Coronary artery (tissue), 2 donors: ENCODE measurements at regions not wholly inside any gene's neighbourhood (a gene's known extent, or its start where the extent isn't known, plus 50 kb on each side); places are given as distances from the start of the nearest gene placed in this dataset.

ENCODE experiments used
- DNase-seq: peaks from one replicate; pipeline ENCODE4 v3.0.0-alpha.2; 2017; ENCODE audit warnings: low spot score
- H3K27ac ChIP-seq, 2 donors: fragments of 200-600 bp; sonication (generic); one replicate each; pipeline ENCODE4 v1.5.1; 2016 to 2019
- H3K4me3 ChIP-seq: fragments of 200-600 bp; sonication (generic); 2 replicates; pipeline ENCODE4 v1.5.1; 2016; ENCODE audit warnings: mild to moderate bottlenecking, moderate library complexity
- TF ChIP-seq, protein P1 (sequence below): fragments of 200-600 bp; sonication (generic); IDR thresholded peaks from one replicate; pipeline ENCODE4 v1.5.1; 2019; ENCODE audit warnings: antibody characterized with exemption

DNA sequence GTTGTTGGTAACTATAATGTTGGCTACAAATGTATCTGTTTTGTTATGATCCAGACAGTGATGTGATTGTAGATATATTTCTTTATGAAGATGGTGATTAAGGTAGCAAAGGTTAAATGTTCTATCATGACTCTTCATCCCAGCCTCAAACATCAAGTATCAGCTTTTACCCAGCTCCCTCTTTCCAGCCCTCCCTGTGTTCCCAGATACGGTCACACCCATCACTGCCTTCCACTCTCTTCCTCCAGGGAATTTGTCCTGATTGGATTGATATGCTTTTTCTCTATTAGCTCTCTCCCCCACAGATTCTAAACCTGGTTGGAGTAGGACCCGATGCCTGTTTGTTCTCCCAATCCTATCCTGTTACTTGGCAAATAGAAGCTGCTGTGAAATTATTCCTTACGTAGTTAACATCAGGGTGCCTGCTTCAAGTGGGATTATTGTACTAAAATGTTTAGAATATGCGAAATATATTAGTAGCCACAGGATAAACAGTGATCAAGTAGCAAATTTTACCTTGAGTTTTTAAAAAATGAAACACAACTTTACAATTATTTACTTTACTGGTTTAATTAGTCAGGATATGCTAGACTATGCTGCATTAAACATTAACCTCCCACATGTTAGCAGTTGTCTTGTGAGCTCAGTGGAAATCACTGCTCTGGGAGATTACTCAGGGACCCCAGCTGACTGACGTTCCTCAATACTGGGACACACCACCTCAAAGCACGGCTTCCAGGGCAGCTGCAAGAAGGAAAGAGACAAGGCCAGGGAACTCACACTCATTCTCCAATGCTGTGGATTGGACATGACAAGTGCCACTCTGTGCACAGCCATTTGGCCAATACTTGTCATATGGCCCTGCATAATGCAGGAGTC lies 165.3 kb downstream of the ALX1 start:
- Histone ChIP-seq H3K27ac (no peak overlapping the region), H3K4me3 (no peak overlapping the region)
- no peak for DNase-seq
- TF ChIP-seq, protein P1, sequence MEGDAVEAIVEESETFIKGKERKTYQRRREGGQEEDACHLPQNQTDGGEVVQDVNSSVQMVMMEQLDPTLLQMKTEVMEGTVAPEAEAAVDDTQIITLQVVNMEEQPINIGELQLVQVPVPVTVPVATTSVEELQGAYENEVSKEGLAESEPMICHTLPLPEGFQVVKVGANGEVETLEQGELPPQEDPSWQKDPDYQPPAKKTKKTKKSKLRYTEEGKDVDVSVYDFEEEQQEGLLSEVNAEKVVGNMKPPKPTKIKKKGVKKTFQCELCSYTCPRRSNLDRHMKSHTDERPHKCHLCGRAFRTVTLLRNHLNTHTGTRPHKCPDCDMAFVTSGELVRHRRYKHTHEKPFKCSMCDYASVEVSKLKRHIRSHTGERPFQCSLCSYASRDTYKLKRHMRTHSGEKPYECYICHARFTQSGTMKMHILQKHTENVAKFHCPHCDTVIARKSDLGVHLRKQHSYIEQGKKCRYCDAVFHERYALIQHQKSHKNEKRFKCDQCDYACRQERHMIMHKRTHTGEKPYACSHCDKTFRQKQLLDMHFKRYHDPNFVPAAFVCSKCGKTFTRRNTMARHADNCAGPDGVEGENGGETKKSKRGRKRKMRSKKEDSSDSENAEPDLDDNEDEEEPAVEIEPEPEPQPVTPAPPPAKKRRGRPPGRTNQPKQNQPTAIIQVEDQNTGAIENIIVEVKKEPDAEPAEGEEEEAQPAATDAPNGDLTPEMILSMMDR: no peak

DNA sequence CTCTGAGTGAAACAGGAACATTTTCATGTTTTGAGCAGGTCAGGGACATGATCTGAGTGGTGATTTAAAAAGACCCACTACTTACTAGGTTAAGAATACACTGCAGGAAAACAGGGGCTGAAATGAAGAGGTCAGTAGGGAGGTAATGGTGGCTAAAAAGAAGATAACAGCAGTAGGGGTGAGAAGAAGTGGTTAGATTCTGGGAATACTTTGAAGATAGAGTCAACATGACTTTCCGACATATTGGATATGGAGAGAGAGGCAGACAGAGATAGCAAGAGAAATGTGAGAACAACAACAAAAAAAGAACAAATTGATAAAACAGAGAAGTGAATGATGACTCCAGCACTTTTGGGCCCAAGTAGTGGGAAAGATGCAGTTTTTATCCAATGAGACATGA lies 168.0 kb downstream of the ALX1 start:
- no peak overlapping the region for H3K4me3 ChIP-seq
- TF ChIP-seq, protein P1: no peak
- no peak overlapping the region for H3K27ac ChIP-seq
- DNase-seq: no peak

DNA sequence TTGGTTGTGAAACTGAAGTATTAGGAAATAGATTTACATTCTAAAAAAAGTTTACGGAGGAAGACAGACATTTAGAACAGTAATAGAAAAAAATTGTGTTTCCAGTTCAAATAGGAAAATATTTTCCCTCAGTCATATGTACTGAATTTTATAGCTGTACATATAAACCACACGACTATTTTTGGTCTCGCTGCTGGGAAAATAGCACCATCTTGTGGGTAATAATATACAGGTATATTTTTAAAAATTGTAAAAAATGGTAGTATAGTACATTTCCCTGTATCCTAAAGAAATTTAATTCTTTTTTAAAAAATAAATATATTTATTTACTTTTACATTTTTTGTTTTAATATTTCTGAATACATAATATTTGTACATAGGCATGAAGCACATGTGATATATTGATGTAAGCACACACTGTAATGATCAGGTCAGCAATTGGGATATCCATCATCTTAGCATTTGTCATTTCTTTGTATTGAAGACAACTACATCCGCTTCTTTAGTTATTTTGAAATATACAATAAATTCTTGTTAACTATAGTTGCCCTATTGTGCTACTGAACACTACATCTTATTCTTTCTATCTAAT lies 168.6 kb downstream of the ALX1 start:
- H3K4me3 ChIP-seq: no peak overlapping the region

DNA sequence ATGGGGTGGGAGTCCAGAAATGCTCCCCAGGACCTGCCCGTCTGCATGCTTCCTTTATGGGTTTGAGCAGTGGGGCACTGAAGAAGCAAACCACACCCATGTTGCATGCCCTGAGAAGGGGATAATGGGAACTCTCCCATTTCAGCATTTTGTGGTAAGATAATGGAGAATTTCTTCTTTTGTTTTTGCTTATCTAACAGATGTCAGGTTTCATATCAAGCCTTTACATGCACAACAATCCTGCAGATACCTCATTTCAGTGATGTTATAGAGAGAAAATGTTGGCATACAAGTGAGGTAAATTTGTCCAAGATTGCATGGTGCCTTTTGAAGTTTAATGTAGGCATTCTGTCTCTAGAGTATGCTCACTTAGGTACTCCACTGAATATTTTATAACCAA lies 177.0 kb downstream of the ALX1 start:
- no peak overlapping the region for H3K4me3 ChIP-seq
- H3K27ac ChIP-seq: no peak overlapping the region
- no peak for DNase-seq
- TF ChIP-seq, protein P1: no peak

More for the DNA sequence above, 168.6 kb downstream of the ALX1 start:
- H3K27ac ChIP-seq: no peak overlapping the region
- TF ChIP-seq, protein P1: peak; percentile 25
- no peak for DNase-seq

DNA sequence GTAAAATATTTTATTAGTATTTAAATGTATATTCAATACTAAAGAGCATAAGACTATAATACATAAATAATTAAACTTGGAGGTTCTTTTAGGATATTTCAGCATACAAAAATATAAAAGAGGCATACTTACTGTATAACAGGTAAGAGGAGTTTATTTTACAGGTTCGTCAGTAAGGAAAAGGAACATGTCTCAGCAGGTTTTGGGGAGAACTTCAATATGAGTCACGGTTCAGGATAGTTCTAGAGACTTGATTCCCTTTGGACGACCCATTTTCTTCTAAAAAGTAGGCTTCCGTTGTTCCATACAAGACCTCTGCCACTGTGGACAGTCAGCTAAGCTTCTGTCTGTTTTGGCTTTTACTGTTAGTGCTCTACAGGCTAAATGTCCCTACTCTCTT lies 181.1 kb downstream of the ALX1 start:
- Histone ChIP-seq H3K4me3 (no peak overlapping the region), H3K27ac (no peak overlapping the region)
- TF ChIP-seq, protein P1: no peak
- no peak for DNase-seq

DNA sequence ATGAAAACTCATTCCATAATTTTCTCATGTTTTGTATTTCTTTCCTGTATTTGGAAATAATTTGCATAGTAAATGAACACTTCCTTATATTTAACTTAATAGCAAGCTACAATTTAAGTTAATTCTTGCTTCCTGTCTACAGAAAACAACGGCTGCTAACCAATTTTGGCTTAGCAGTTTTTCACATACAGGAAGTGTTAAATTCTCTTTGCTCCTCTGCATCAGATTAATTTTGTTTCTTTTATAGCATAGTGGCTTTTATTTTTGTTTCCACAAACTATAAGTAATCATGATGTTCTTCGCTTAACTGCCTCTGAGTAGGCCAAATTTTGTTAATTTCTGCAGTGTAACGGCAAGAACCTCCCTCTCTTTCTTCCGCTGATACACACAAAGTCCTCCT lies 182.9 kb downstream of the ALX1 start:
- TF ChIP-seq, protein P1: no peak
- Histone ChIP-seq H3K4me3 (no peak overlapping the region), H3K27ac (no peak overlapping the region)
- no peak for DNase-seq

DNA sequence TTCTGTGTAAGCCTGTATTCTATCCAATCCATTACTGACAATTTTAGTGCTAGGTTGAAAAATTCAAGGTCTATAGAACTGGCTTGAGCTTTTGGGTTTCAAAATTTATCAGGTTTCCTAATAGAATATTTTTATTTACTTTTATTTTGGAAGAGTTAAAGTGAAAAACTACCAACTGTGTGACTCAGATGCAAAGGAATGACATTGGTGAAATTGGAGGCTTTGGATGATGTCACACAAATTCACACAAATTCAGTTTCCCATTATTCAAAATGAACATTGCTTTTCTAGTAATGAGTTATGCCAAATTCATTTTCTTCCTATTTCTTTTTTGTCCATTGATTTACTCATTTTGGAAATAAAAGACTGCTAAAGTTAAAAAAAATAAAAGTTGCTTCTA lies 186.9 kb downstream of the ALX1 start:
- no peak for DNase-seq
- H3K27ac ChIP-seq: no peak overlapping the region
- TF ChIP-seq, protein P1: no peak
- no peak overlapping the region for H3K4me3 ChIP-seq
